Transverse colon (tissue), 4 donors: ENCODE measurements at regions not wholly inside any gene's neighbourhood (a gene's known extent, or its start where the extent isn't known, plus 50 kb on each side); places are given as distances from the start of the nearest gene placed in this dataset.
A peak's percentile ranks its signal among the peaks of the same experiment; 100 is the strongest.

Experiments
- DNase-seq: peaks from one replicate; pipeline ENCODE4 v3.0.0-alpha.2; 2019
- H3K27ac ChIP-seq, 4 donors: fragments of 200-600 bp; sonication (generic); 2 replicates each; pipeline ENCODE4 v1.5.1; 2016 to 2018; ENCODE audit warnings: inconsistent platforms in 4 of 4
- H3K27me3 ChIP-seq: fragments of 200-600 bp; sonication (generic); 2 replicates; pipeline ENCODE4 v1.5.1; 2017; ENCODE audit warnings: inconsistent platforms
- H3K36me3 ChIP-seq, 4 donors: fragments of 200-600 bp; sonication (generic); 2 replicates each; pipeline ENCODE4 v1.5.1; 2017 to 2019; ENCODE audit warnings: inconsistent platforms in 4 of 4
- H3K4me1 ChIP-seq, 4 donors: fragments of 200-600 bp; sonication (generic); 2 replicates each; pipeline ENCODE4 v1.5.1; 2017 to 2020; ENCODE audit warnings: inconsistent platforms in 4 of 4
- H3K4me3 ChIP-seq, 4 donors: fragments of 200-600 bp; sonication (generic); 1 replicate in 1 of 4; 2 replicates in 3 of 4; pipeline versions ENCODE4 v1.5.1 to v1.6.1; 2017 to 2019; ENCODE audit warnings: inconsistent platforms in 4 of 4
- H3K9me3 ChIP-seq, 2 donors: fragments of 200-600 bp; sonication (generic); 2 replicates each; pipeline ENCODE4 v1.5.1; 2017 to 2019; ENCODE audit warnings: inconsistent platforms in 2 of 2
- EP300 ChIP-seq: sonication (generic); formaldehyde crosslinking; IDR thresholded peaks from one replicate; pipeline ENCODE4 v1.6.1; 2017; ENCODE audit warnings: antibody characterized with exemption, low read depth
- POLR2A ChIP-seq: fragments of 450-650 bp; IDR thresholded peaks from one replicate; pipeline ENCODE4 v1.6.1; 2016; ENCODE audit warnings: antibody characterized with exemption, mild to moderate bottlenecking, moderate library complexity
- POLR2AphosphoS5 ChIP-seq, 3 donors: sonication (generic); formaldehyde crosslinking; IDR thresholded peaks; one replicate each; pipeline ENCODE4 v1.6.1; 2016; ENCODE audit warnings: antibody characterized with exemption in 3 of 3
- WGBS, 2 donors: methylation state at CpG; one replicate each; pipeline ENCODE4 v1.1.5; 2018; ENCODE audit warnings: low coverage in 1 of 2; 5-methylcytosine and 5-hydroxymethylcytosine counted together
- in situ Hi-C, 4 donors: fragments of 200-750 bp; cut with MboI; loops; one replicate each; pipeline versions ENCODE4 v1.15.0 to v1.15.1; 2017; ENCODE audit warnings: low sequenced_read_pairs in 3 of 4, low pct_ligation_motif_present in 1 of 4, low pct_unique_long_range_greater_than_20kb in 1 of 4
- intact Hi-C: fragments of 100-400 bp; cut with DNase I; formaldehyde crosslinking; loops from one replicate; pipeline ENCODE4 v1.15.1; 2023; ENCODE audit warnings: low total_unique reads
- TF ChIP-seq, protein P1 (sequence below), 5 experiments: fragments of 200-600 bp in 3 of 5; fragments of 450-650 bp in 2 of 5; sonication (generic) in 3 of 5; IDR thresholded peaks; 1 replicate in 2 of 5; 2 replicates in 3 of 5; pipeline ENCODE4 v1.5.1; 2016 to 2017; ENCODE audit warnings: antibody characterized with exemption in 5 of 5, inconsistent platforms in 3 of 5, mild to moderate bottlenecking in 2 of 5, moderate library complexity in 1 of 5

DNA sequence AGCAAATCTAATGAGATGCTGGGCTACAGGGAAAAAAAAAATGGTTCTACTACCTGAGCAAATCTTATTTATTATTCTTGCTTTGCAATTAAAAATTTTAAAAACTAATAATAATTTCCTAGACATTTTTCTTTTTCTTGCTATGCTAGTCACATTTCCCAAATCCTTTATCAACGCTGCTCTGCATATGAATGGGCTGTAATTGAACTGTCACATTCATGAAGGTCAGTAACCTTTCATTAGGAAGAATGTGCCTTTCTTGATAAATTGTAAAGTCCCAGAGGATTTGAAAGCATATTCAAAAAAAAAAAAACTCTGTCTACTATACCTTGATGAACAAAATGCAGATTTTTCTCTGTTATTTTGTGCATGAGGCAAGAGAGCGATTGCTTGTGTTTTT is 538.7 kb upstream of the ID4 start:
- Histone ChIP-seq H3K27me3 (no peaks in the 10 kb centered on the region), H3K4me1 (no peaks in the 10 kb centered on the region), H3K36me3 (no peaks in the 10 kb centered on the region), H3K27ac (no peak overlapping the region), H3K4me3 (no peak overlapping the region), H3K9me3 (no peaks in the 10 kb centered on the region)
- in situ Hi-C loops (no loop called here), intact Hi-C loops (no loop called here)
- TF ChIP-seq EP300 (no peak), POLR2AphosphoS5 (IDR thresholded peaks at IDR 0.05) (no peak), POLR2A (no peak)
- TF ChIP-seq, protein P1, sequence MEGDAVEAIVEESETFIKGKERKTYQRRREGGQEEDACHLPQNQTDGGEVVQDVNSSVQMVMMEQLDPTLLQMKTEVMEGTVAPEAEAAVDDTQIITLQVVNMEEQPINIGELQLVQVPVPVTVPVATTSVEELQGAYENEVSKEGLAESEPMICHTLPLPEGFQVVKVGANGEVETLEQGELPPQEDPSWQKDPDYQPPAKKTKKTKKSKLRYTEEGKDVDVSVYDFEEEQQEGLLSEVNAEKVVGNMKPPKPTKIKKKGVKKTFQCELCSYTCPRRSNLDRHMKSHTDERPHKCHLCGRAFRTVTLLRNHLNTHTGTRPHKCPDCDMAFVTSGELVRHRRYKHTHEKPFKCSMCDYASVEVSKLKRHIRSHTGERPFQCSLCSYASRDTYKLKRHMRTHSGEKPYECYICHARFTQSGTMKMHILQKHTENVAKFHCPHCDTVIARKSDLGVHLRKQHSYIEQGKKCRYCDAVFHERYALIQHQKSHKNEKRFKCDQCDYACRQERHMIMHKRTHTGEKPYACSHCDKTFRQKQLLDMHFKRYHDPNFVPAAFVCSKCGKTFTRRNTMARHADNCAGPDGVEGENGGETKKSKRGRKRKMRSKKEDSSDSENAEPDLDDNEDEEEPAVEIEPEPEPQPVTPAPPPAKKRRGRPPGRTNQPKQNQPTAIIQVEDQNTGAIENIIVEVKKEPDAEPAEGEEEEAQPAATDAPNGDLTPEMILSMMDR (IDR thresholded peaks at IDR 0.05): no peak
- DNase-seq: no peak
- 73 to 90% methylated on average over 2 of the region's 2 CpGs for WGBS, 2 donors

DNA sequence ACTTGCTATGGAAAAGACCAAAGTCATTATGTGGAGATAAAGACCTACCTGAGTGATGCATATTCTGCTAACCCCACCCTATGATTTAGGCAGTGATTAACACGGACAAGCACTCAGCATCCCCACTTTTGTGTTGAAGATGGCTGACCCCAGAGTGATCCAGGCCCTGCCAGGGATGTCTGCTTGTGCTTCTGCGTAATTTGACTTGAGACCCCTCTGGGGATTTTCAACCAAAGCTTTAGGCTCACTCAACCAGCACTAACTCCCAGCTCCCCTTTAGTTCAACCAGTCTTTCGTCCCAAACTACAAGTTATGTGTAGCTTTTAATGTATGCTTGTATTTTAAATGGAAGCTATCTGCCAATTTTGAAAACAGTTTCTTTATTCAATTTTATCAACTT is 538.0 kb upstream of the ID4 start:
- intact Hi-C loops (no loop called here), in situ Hi-C loops (no loop called here)
- Histone ChIP-seq H3K36me3 (no peaks in the 10 kb centered on the region), H3K27ac (no peak overlapping the region), H3K9me3 (no peaks in the 10 kb centered on the region), H3K4me1 (no peaks in the 10 kb centered on the region), H3K4me3 (no peak overlapping the region), H3K27me3 (no peaks in the 10 kb centered on the region)
- no peak for DNase-seq
- no peak for TF ChIP-seq POLR2AphosphoS5 (IDR thresholded peaks at IDR 0.05)
- TF ChIP-seq, protein P1 (IDR thresholded peaks at IDR 0.05): no peak
- TF ChIP-seq POLR2A: no peak
- no peak for TF ChIP-seq EP300
- WGBS, 2 donors: 59 to 79% methylated on average over 2 to 3 of the region's 3 CpGs

DNA sequence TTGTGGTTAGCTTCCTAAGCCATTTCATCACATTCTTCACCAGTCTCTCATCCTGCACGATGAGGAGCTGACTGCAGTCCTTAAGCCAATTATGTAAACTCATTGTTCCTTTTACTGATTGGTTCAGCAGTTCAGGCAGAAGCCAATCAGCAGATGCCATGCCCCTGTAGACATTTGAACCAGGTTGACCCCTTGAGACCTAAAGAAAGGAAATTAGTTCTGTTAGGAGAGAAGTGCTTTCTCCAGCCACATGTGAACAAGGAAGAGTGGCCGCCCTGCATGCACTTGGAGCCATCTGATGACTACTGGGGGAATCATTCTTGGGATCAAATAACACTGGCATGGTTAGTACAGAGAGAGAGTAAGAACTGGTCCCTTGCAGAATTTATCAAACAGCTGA is 535.2 kb upstream of the ID4 start:
- in situ Hi-C loops: no loop called here
- no peak for DNase-seq
- no peaks in the 10 kb centered on the region for H3K27me3 ChIP-seq
- 53 to 83% methylated on average over 2 of the region's 2 CpGs for WGBS, 2 donors
- H3K4me3 ChIP-seq: no peak overlapping the region
- H3K9me3 ChIP-seq: no peaks in the 10 kb centered on the region
- no peaks in the 10 kb centered on the region for H3K36me3 ChIP-seq
- TF ChIP-seq, protein P1 (IDR thresholded peaks at IDR 0.05): no peak
- TF ChIP-seq EP300 (no peak), POLR2AphosphoS5 (IDR thresholded peaks at IDR 0.05) (no peak), POLR2A (no peak)
- intact Hi-C loops: no loop called here
- no peak overlapping the region for H3K27ac ChIP-seq
- no peaks in the 10 kb centered on the region for H3K4me1 ChIP-seq

DNA sequence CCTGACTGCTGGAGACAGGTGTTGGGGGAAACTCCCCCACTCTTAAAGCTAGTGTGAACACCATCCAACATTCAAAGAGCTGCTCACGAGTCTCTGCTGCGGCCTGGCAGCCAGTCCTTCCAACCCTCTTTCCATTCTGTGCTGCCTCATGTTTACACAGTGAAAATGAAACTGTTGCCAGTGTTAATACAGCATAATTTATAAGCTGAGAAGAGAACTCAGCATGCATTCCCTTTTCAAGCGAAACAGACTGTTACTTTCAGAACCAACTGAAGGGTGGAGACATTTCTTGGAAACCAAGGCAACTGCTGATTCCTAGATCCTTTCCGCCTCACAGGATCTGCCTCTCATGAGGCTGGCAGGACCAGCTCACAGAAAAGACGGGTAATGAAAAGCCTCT is 533.8 kb upstream of the ID4 start:
- intact Hi-C loops (no loop called here), in situ Hi-C loops (no loop called here)
- no peaks in the 10 kb centered on the region for H3K36me3 ChIP-seq
- TF ChIP-seq EP300 (no peak), POLR2AphosphoS5 (IDR thresholded peaks at IDR 0.05) (no peak)
- no peak overlapping the region for H3K4me3 ChIP-seq
- WGBS, 2 donors: 46 to 52% methylated on average over 4 to 5 of the region's 5 CpGs
- H3K9me3 ChIP-seq: no peaks in the 10 kb centered on the region
- no peaks in the 10 kb centered on the region for H3K4me1 ChIP-seq
- no peak for DNase-seq
- H3K27me3 ChIP-seq: no peaks in the 10 kb centered on the region
- H3K27ac ChIP-seq: peak overlapping the region; percentile 28 to 58 (median 46)

DNA sequence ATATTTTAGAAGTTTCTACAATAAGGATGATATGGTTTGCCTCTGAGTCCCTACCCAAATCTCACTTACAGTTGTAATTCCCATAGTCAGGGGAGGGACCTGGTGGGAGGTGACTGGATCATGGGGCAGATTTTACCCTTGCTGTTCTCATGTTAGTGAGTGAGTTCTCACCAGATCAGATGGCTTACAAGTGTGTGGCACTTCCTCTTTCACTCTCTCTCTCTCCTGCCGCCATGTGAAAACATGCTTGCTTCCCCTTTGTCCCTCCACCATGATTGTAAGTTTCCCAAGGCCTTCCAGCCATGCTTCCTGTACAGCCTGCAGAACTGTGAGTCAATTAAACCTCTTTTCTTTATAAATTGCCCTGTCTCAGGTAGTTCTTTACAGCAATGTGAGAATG is 527.5 kb upstream of the ID4 start:
- intact Hi-C loops: no loop called here

More for the DNA sequence above, 527.5 kb upstream of the ID4 start:
- TF ChIP-seq POLR2A (no peak), EP300 (no peak), POLR2AphosphoS5 (IDR thresholded peaks at IDR 0.05) (no peak)
- TF ChIP-seq, protein P1 (IDR thresholded peaks at IDR 0.05): no peak
- in situ Hi-C loops: no loop called here
- Histone ChIP-seq H3K36me3 (no peaks in the 10 kb centered on the region), H3K9me3 (no peaks in the 10 kb centered on the region), H3K27me3 (no peaks in the 10 kb centered on the region), H3K4me3 (no peak overlapping the region), H3K4me1 (no peaks in the 10 kb centered on the region), H3K27ac (no peak overlapping the region)
- 86 to 100% methylated on average over 1 of the region's 1 CpG for WGBS, 2 donors
- DNase-seq: no peak
